Ishikawa (cell line): ENCODE measurements at regions not wholly inside any gene's neighbourhood (a gene's known extent, or its start where the extent isn't known, plus 50 kb on each side); places are given as distances from the start of the nearest gene placed in this dataset.

Experiments used
- CEBPB ChIP-seq: IDR thresholded peaks from 2 replicates; pipeline ENCODE4 v1.6.1; 2012
- CREB1 ChIP-seq: IDR thresholded peaks from 2 replicates; pipeline ENCODE4 v1.6.1; 2012; ENCODE audit warnings: low read depth
- EGR1 ChIP-seq: IDR thresholded peaks from 2 replicates; pipeline ENCODE4 v1.6.1; 2012
- EP300 ChIP-seq: IDR thresholded peaks from 2 replicates; pipeline ENCODE4 v1.6.1; 2012; ENCODE audit warnings: borderline replicate concordance
- FOXM1 ChIP-seq: IDR thresholded peaks from 2 replicates; pipeline ENCODE4 v1.6.1; 2012; ENCODE audit warnings: low read depth, borderline replicate concordance
- MAX ChIP-seq: IDR thresholded peaks from 2 replicates; pipeline ENCODE4 v1.6.1; 2012
- NFIC ChIP-seq: IDR thresholded peaks from 2 replicates; pipeline ENCODE4 v1.6.1; 2012
- RAD21 ChIP-seq: IDR thresholded peaks from 2 replicates; pipeline ENCODE4 v1.6.1; 2012; ENCODE audit warnings: low read depth
- REST ChIP-seq: IDR thresholded peaks from 2 replicates; pipeline ENCODE4 v1.6.1; 2012; ENCODE audit warnings: low read depth, mild to moderate bottlenecking
- TAF1 ChIP-seq: IDR thresholded peaks from 2 replicates; pipeline ENCODE4 v1.6.1; 2012; ENCODE audit warnings: low read depth, mild to moderate bottlenecking
- TCF12 ChIP-seq: IDR thresholded peaks from 2 replicates; pipeline ENCODE4 v1.6.1; 2012; ENCODE audit warnings: low read depth
- TEAD4 ChIP-seq: IDR thresholded peaks from 2 replicates; pipeline ENCODE4 v1.6.1; 2012
- USF1 ChIP-seq: IDR thresholded peaks from 2 replicates; pipeline ENCODE4 v1.6.1; 2012
- YY1 ChIP-seq: IDR thresholded peaks from 2 replicates; pipeline ENCODE4 v1.6.1; 2012; ENCODE audit warnings: low read depth
- ZBTB7A ChIP-seq: IDR thresholded peaks from 2 replicates; pipeline ENCODE4 v1.6.1; 2012; ENCODE audit warnings: low read depth

DNA sequence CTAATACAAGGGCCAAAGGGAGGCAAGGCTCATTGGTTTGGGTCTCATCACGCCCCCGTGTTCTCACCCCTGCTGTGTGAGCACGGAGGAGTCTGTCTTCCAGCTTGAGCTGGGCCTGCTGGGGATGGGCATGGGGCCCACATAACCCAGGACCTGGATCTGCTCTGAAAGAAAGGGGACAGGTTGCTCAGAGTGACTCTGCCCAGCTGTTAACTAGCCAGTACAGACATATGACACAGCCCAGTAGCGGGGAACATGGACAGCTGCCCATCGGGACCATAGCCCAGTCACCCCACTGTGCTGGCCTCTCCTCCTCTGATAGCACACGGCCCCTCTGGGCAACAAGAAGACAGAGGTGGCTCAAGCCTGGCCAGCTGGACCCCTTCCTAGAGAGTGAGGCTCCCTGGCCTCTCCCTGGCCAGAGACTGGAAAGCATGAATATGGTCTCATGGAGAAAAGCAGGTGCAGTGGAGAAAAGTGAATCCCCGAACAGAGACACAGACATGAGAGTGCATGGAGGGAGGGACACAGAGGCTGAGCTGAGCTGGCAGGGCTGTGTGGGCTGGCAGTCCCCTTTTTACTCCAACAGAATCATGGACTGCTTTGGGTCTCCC is 973.9 kb downstream of the BRD1 start:
- TF ChIP-seq CEBPB (no peak), NFIC (no peak), RAD21 (no peak), USF1 (no peak), FOXM1 (no peak), EGR1 (no peak), EP300 (no peak), TEAD4 (no peak), REST (no peak), CREB1 (no peak), MAX (no peak), ZBTB7A (no peak), TCF12 (no peak), TAF1 (no peak), YY1 (no peak)

DNA sequence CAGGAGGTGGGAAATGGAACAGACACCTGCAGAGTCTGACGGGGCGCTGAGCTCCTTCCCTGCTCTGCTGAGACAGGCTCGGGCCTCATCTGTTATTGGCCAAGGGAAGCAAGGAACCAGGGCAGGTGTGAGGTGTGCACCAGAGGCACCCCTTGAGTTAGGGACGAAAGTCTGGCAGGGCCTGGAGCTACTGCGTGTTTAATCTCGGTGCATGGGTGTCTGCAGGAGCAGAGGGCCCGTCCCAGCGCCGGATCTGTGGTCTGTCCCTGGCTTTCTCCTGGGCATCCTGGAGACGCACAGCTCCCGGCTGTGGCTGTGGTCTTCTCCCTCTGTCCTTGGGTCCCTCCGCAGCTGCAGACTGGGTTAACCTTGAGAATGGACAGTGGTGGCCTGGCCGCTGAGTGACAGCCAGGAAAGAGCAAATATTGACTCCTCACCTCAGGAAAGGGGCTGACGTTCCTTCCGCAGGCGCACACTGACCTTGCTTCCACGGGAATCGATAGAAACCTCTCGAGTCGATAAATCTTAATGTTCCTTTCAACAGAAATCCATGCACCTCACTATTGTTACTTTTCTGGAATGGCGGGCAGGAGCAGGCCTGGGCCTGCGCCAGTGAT is 975.6 kb downstream of the BRD1 start:
- no peak for TF ChIP-seq EP300
- TF ChIP-seq ZBTB7A, result no peak

DNA sequence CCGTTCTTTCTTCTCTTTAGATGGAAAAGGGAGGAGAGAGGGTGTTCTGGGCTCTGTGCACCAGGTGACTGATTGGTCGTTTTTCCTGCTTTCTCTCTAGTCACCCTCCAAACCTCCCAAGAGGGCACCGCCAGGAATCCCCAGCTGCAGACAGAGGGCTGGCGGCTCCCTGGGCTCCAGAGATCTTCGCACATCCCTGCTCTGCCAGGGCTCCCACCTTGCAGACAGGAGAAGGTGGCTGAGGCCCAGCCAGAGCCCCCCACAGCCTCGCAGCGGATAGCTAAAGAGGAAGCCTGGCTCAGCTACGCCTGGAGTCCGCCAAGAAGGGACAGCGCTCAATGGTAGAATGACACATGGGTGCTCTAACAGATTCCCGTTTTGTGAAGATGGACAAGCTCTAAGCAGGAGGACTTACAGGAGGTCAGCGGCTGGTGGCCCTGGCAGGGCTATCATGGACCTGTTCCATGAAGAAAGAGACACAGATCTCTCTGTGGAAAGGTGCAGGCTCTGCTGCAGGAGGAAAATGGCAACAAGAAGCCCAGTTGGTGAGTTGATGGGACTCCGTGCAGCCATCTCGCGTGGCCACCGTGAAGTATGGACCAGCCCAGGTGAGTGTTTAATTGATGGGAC is 976.9 kb downstream of the BRD1 start:
- TF ChIP-seq RAD21, result no peak
- no peak for TF ChIP-seq TCF12
- TF ChIP-seq EGR1, result no peak
- TF ChIP-seq YY1, result no peak
- TF ChIP-seq TEAD4, result no peak
- no peak for TF ChIP-seq CREB1

- TF ChIP-seq REST, result no peak
- TF ChIP-seq ZBTB7A, result no peak
- TF ChIP-seq TEAD4, result no peak
- no peak for TF ChIP-seq YY1
- no peak for TF ChIP-seq RAD21
- TF ChIP-seq EGR1, result no peak
- TF ChIP-seq FOXM1, result no peak
Observed at GRCh38 chr22:48849963-48850657, 977.6 kb downstream of the BRD1 start.

GRCh38 chr22:48849219-48849912 is 978.3 kb downstream of the BRD1 start:
- no peak for TF ChIP-seq NFIC
- no peak for TF ChIP-seq MAX
- no peak for TF ChIP-seq TEAD4
- TF ChIP-seq FOXM1, result no peak
- no peak for TF ChIP-seq USF1
- TF ChIP-seq ZBTB7A, result no peak
- TF ChIP-seq YY1, result no peak
- no peak for TF ChIP-seq CEBPB
- no peak for TF ChIP-seq REST
- no peak for TF ChIP-seq CREB1
- no peak for TF ChIP-seq TAF1
- no peak for TF ChIP-seq TCF12
- no peak for TF ChIP-seq RAD21
- TF ChIP-seq EP300, result no peak
- TF ChIP-seq EGR1, result no peak
